SK-N-SH (cell line): ENCODE measurements at regions not wholly inside any gene's neighbourhood (a gene's known extent, or its start where the extent isn't known, plus 50 kb on each side); places are given as distances from the start of the nearest gene placed in this dataset.

Source experiments
- CTCF ChIA-PET: fragments of 300-600, 350-600 bp; formaldehyde crosslinking; extraction: SDS; loops from one replicate; lab custom pipeline; 2021; lab: Yijun Ruan, JAX
- POLR2A ChIA-PET: fragments of 350-600 bp; sonication (Branson Sonifier 250); formaldehyde crosslinking; extraction: SDS; loops from one replicate; lab custom pipeline; 2020; ENCODE audit warnings: antibody characterized with exemption, inconsistent platforms; lab: Yijun Ruan, JAX
- DNase-seq: peaks from one replicate; pipeline ENCODE4 v3.0.0; 2012
- H2AFZ ChIP-seq: fragments of 200-600 bp; sonication (generic); 2 replicates; pipeline ENCODE4 v1.8.1; 2016; ENCODE audit warnings: antibody characterized with exemption, mild to moderate bottlenecking, low read depth
- H3F3A ChIP-seq: fragments of 200-600 bp; sonication (generic); replicated peaks from 2 replicates; pipeline ENCODE3; 2016; ENCODE audit warnings: antibody characterized with exemption, mild to moderate bottlenecking; ENCODE audit not compliant: insufficient read depth
- H3K27ac ChIP-seq, 2 experiments: fragments of 200-500 bp in 1 of 2; fragments of 200-600 bp in 1 of 2; sonication (Bioruptor generic) in 1 of 2; sonication (generic), shearing (Covaris generic) in 1 of 2; 2 replicates each; pipeline versions ENCODE4 v1.5.1 to v1.6.1; 2014 to 2016; ENCODE audit warnings: low read depth in 2 of 2, inconsistent platforms in 1 of 2, low read length in 1 of 2, mild to moderate bottlenecking in 1 of 2, mixed read lengths in 1 of 2
- H3K27me3 ChIP-seq: fragments of 200-600 bp; sonication (generic), shearing (Covaris generic); 2 replicates; pipeline ENCODE4 v1.6.1; 2016; ENCODE audit warnings: mixed run types; ENCODE audit not compliant: insufficient read depth
- H3K36me3 ChIP-seq, 2 experiments: fragments of 200-500 bp in 1 of 2; fragments of 200-600 bp in 1 of 2; sonication (Bioruptor generic) in 1 of 2; sonication (generic) in 1 of 2; replicated peaks in 1 of 2; 2 replicates each; pipeline versions ENCODE3 to v1.5.1; 2014 to 2016; ENCODE audit warnings: low read length in 1 of 2, mild to moderate bottlenecking in 1 of 2; ENCODE audit not compliant: insufficient read depth in 2 of 2, control insufficient read depth in 1 of 2
- H3K4me1 ChIP-seq, 2 experiments: fragments of 200-500 bp in 1 of 2; fragments of 200-600 bp in 1 of 2; sonication (Bioruptor generic) in 1 of 2; sonication (generic), shearing (Covaris generic) in 1 of 2; 2 replicates each; pipeline versions ENCODE4 v1.5.1 to v1.6.1; 2014 to 2016; ENCODE audit warnings: low read depth in 1 of 2, low read length in 1 of 2, mixed run types in 1 of 2; ENCODE audit not compliant: insufficient read depth in 2 of 2, control insufficient read depth in 1 of 2
- H3K4me2 ChIP-seq: fragments of 200-600 bp; sonication (generic), shearing (Covaris generic); 2 replicates; pipeline ENCODE4 v1.6.1; 2017; ENCODE audit warnings: mixed run types
- H3K4me3 ChIP-seq, 2 experiments: fragments of 200-500 bp in 1 of 2; fragments of 200-600 bp in 1 of 2; sonication (Bioruptor generic) in 1 of 2; sonication (generic), shearing (Covaris generic) in 1 of 2; 2 replicates each; pipeline versions ENCODE4 v1.5.1 to v1.8.1; 2014 to 2016; ENCODE audit warnings: low read depth in 2 of 2, inconsistent platforms in 1 of 2, low read length in 1 of 2, mild to moderate bottlenecking in 1 of 2, mixed read lengths in 1 of 2, moderate library complexity in 1 of 2
- H3K79me2 ChIP-seq: fragments of 200-600 bp; sonication (generic); 2 replicates; pipeline ENCODE4 v1.8.1; 2017; ENCODE audit warnings: mild to moderate bottlenecking; ENCODE audit not compliant: insufficient read depth
- H3K9ac ChIP-seq: fragments of 200-600 bp; sonication (generic); 2 replicates; pipeline ENCODE4 v1.6.1; 2017; ENCODE audit warnings: mixed run types
- H3K9me2 ChIP-seq: fragments of 200-600 bp; sonication (generic); 2 replicates; pipeline ENCODE4 v1.6.1; 2017; ENCODE audit warnings: mixed run types
- H3K9me3 ChIP-seq: fragments of 200-600 bp; sonication (generic); 2 replicates; pipeline ENCODE4 v1.6.1; 2017; ENCODE audit warnings: mixed run types, mild to moderate bottlenecking, moderate library complexity
- H4K20me1 ChIP-seq: fragments of 200-600 bp; sonication (generic); 2 replicates; pipeline ENCODE4 v1.6.1; 2017; ENCODE audit warnings: mild to moderate bottlenecking, mixed run types; ENCODE audit not compliant: insufficient read depth
- CTCF ChIP-seq: fragments of 200-600 bp; sonication (generic); IDR thresholded peaks from 2 replicates; pipeline ENCODE4 v1.6.1; 2017; ENCODE audit warnings: antibody characterized with exemption, mild to moderate bottlenecking, moderate library complexity
- ELF1 ChIP-seq: IDR thresholded peaks from 2 replicates; pipeline ENCODE4 v1.4.0; 2012
- EZH2phosphoT487 ChIP-seq: fragments of 200-600 bp; sonication (generic); IDR thresholded peaks from 2 replicates; pipeline ENCODE4 v1.6.1; 2017; ENCODE audit warnings: low read depth, mixed run types, mild to moderate bottlenecking, antibody characterized with exemption, moderate library complexity, borderline replicate concordance
- GATA2 ChIP-seq: sonication (generic); formaldehyde crosslinking; IDR thresholded peaks from 2 replicates; pipeline ENCODE4 v1.5.0; 2020; ENCODE audit warnings: mild to moderate bottlenecking, missing genetic modification reagents
- NRF1 ChIP-seq: IDR thresholded peaks from 2 replicates; pipeline ENCODE4 v1.6.1; 2012; ENCODE audit warnings: low read depth, mild to moderate bottlenecking, low read length
- POLR2AphosphoS5 ChIP-seq: IDR thresholded peaks from 2 replicates; pipeline ENCODE4 v1.6.1; 2012; ENCODE audit warnings: low read depth, low read length
- RAD21 ChIP-seq: IDR thresholded peaks from 2 replicates; pipeline ENCODE4 v1.6.1; 2012; ENCODE audit warnings: mild to moderate bottlenecking, low read length
- RCOR1 ChIP-seq: fragments of 150-350 bp; IDR thresholded peaks from 2 replicates; pipeline ENCODE4 v1.6.1; 2017; ENCODE audit warnings: antibody characterized with exemption, low read length
- REST ChIP-seq: IDR thresholded peaks from 2 replicates; pipeline ENCODE4 v1.6.1; 2012; ENCODE audit warnings: mild to moderate bottlenecking, low read depth, low read length, moderate library complexity
- RXRA ChIP-seq: IDR thresholded peaks from 2 replicates; pipeline ENCODE4 v1.4.0; 2012; ENCODE audit warnings: low read depth, mild to moderate bottlenecking, borderline replicate concordance
- USF1 ChIP-seq: IDR thresholded peaks from 2 replicates; pipeline ENCODE4 v1.4.0; 2012; ENCODE audit warnings: low read depth, borderline replicate concordance
- USF2 ChIP-seq: fragments of 150-350 bp; IDR thresholded peaks from 2 replicates; pipeline ENCODE4 v1.6.1; 2017; ENCODE audit warnings: antibody characterized with exemption, low read length, low read depth, borderline replicate concordance
- WGBS: methylation state at CpG from one replicate; pipeline ENCODE4 v1.1.6; 2017; ENCODE audit warnings: low lambda C conversion rate; 5-methylcytosine and 5-hydroxymethylcytosine counted together

- H3K27me3 ChIP-seq: no peaks in the 10 kb centered on the region
- CTCF ChIA-PET: interaction anchor here (1.1 kb wide), 1 partner anchor 684 kb away, joined by 3 read pairs; no protein-coding TSS in a partner anchor
- no peaks in the 10 kb centered on the region for H3F3A ChIP-seq
- no peak for TF ChIP-seq USF1
- TF ChIP-seq USF2: no peak
- TF ChIP-seq POLR2AphosphoS5: no peak
- no peak for TF ChIP-seq RXRA
- no peak for TF ChIP-seq GATA2 (CRISPR knock-in tag)
- TF ChIP-seq REST: no peak
- no peak for TF ChIP-seq EZH2phosphoT487
- TF ChIP-seq ELF1: no peak
- TF ChIP-seq NRF1: no peak
- TF ChIP-seq RAD21: no peak
- TF ChIP-seq RCOR1: no peak
- TF ChIP-seq, all 33 proteins: peak for 0
- Histone ChIP-seq H4K20me1 (no peaks in the 10 kb centered on the region), H3K9me3 (no peaks in the 10 kb centered on the region), H2AFZ (no peak overlapping the region), H3K4me1 (no peaks in the 10 kb centered on the region), H3K4me3 (no peak overlapping the region), H3K9ac (no peak overlapping the region), H3K36me3 (no peaks in the 10 kb centered on the region), H3K79me2 (no peaks in the 10 kb centered on the region), H3K9me2 (no peaks in the 10 kb centered on the region), H3K4me2 (no peak overlapping the region), H3K27ac (no peak overlapping the region)
- POLR2A ChIA-PET: no interaction called here
- no peak for DNase-seq
- 88% methylated on average over 2 of the region's 2 CpGs for WGBS
Observed at GRCh38 chr10:34016576-34016975, 682.1 kb upstream of the NRP1 start.

GRCh38 chr10:34015700-34016099 lies 681.2 kb upstream of the NRP1 start:
- Histone ChIP-seq H3K27ac (no peak overlapping the region), H3K79me2 (no peaks in the 10 kb centered on the region), H3K9me3 (no peaks in the 10 kb centered on the region), H4K20me1 (no peaks in the 10 kb centered on the region), H3K4me2 (no peak overlapping the region), H3K4me3 (no peak overlapping the region), H3K9ac (no peak overlapping the region), H3F3A (no peaks in the 10 kb centered on the region)
- ChIA-PET CTCF (interaction anchor here (1.1 kb wide), 1 partner anchor 683 kb away, joined by 3 read pairs; no protein-coding TSS in a partner anchor), POLR2A (no interaction called here)
- DNase-seq: no peak
- TF ChIP-seq RAD21 (no peak), USF1 (no peak), CTCF (no peak), EZH2phosphoT487 (no peak)
- TF ChIP-seq, all 33 proteins: peak for 0
- H3K36me3 ChIP-seq: no peaks in the 10 kb centered on the region
- H3K9me2 ChIP-seq: no peaks in the 10 kb centered on the region
- no peaks in the 10 kb centered on the region for H3K27me3 ChIP-seq
- 84% methylated on average over 2 of the region's 2 CpGs for WGBS
- H3K4me1 ChIP-seq: no peaks in the 10 kb centered on the region
- no peak overlapping the region for H2AFZ ChIP-seq
